Tongue (tissue), 2 donors: ENCODE measurements at regions not wholly inside any gene's neighbourhood (a gene's known extent, or its start where the extent isn't known, plus 50 kb on each side); places are given as distances from the start of the nearest gene placed in this dataset. TPM values are rescaled to one million over a fixed set of nuclear protein-coding genes. Genes with fewer than 3 reads are reported as not detected.

ENCODE experiments used
- DNase-seq: peaks from one replicate; pipeline ENCODE4 v3.0.0-alpha.2; 2015
- small RNA-seq: library from RNA; depleted of rRNA; stranded (forward); fragments of <200 nt; gene quantifications from one replicate; pipeline ENCODE3, GENCODE V24; 2014; ENCODE audit warnings: low replicate concordance

GRCh38 chr1:201773764-201774163, 55.2 kb upstream of the IPO9 start:
- DNase-seq: no peak

GRCh38 chr1:201774224-201774982, 54.6 kb upstream of the IPO9 start:
- DNase-seq: no peak

- no peak for DNase-seq
Observed at GRCh38 chr1:201774983-201775344, 54.0 kb upstream of the IPO9 start.

- DNase-seq: no peak
Observed at GRCh38 chr1:201775380-201775779, 53.6 kb upstream of the IPO9 start.

- DNase-seq: no peak
Observed at GRCh38 chr1:201778279-201779065, 50.5 kb upstream of the IPO9 start.

Small RNA genes lying in the stretch of these regions (small RNA-seq; reads per million reads assigned to genes)
- gene MIR5191 (not detected), gene RNU6-501P (not detected)
